ENCODE measurements at regions not wholly inside any gene's neighbourhood (a gene's known extent, or its start where the extent isn't known, plus 50 kb on each side); places are given as distances from the start of the nearest gene placed in this dataset.

DNA sequence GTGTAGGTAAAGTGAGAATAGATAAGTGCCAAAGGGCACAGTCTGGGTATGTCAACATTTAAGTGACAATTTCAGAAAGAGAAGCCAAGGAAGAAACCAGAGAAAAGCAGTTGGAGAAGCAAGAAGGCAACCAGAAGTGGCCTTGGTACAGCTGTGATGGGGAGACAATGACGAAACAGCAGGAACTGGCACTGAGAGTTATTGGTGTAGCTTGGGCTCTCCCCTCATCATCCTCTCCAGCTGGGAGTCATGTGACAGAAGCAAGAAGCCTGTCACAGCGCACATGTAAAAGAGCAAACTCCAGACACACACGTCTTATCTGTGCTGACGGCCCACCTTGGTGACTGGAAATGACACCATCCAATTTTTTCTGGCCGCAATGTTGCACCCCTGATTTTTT is 203.3 kb upstream of the NUDT4 start:
- no peak for DNase-seq (ENCODE audit: low read depth)
- TF ChIP-seq, protein P1, sequence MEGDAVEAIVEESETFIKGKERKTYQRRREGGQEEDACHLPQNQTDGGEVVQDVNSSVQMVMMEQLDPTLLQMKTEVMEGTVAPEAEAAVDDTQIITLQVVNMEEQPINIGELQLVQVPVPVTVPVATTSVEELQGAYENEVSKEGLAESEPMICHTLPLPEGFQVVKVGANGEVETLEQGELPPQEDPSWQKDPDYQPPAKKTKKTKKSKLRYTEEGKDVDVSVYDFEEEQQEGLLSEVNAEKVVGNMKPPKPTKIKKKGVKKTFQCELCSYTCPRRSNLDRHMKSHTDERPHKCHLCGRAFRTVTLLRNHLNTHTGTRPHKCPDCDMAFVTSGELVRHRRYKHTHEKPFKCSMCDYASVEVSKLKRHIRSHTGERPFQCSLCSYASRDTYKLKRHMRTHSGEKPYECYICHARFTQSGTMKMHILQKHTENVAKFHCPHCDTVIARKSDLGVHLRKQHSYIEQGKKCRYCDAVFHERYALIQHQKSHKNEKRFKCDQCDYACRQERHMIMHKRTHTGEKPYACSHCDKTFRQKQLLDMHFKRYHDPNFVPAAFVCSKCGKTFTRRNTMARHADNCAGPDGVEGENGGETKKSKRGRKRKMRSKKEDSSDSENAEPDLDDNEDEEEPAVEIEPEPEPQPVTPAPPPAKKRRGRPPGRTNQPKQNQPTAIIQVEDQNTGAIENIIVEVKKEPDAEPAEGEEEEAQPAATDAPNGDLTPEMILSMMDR (conservative IDR thresholded peaks at IDR 0.05; ENCODE audit: low read length) = no peak
- H3K4me3 ChIP-seq (ENCODE audit: low read length) = no peak overlapping the region

DNA sequence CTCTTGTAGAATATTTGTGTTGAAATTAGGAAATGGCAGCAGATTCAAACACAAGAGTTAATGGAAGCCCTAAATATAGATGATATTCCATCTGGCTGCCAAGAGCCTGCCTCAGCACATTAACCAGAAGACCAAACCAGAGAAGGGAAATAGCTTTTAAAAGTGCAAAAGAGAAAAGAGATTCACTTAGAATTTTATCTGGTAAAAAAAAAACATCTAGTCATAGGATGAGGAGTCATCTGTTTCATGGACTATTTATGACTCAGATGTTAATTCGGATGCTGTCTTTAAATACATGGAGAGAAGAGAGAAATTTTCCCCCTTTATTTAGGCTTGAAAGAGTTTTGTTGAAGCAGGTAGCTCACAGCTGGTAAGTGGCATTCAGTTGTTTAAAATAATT is 201.6 kb upstream of the NUDT4 start:
- TF ChIP-seq, protein P1 (conservative IDR thresholded peaks at IDR 0.05; ENCODE audit: low read length) = no peak
- DNase-seq (ENCODE audit: low read depth) = peak; percentile 38
- H3K4me3 ChIP-seq (ENCODE audit: low read length) = no peak overlapping the region

DNA sequence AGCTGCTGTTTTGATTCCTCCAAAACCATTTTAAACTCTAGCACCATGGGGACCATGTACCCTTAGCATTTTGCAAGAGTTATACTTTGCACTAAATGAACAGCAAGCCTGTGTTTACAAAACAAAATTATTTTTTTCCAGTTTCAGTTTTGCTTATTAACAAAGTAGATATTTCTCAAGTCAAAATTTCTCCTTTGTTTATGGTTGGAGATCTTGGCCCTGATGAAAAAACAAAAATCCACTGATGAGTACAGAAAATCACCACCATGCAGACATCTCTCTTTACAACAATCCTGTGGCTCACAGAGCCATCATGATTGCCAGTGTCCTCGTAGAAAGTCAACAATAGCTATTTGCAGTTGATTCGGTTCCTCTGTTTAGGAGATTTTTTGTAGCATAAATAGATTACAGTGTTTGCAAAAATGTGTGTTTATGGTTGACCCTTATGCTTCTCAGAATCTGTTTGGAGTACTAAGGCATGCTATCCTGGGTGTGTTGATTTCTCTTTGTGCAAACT is 201.1 kb upstream of the NUDT4 start:
- no peak overlapping the region for H3K4me3 ChIP-seq (ENCODE audit: low read length)
- TF ChIP-seq, protein P1 (conservative IDR thresholded peaks at IDR 0.05; ENCODE audit: low read length) = no peak
- no peak for DNase-seq (ENCODE audit: low read depth)

DNA sequence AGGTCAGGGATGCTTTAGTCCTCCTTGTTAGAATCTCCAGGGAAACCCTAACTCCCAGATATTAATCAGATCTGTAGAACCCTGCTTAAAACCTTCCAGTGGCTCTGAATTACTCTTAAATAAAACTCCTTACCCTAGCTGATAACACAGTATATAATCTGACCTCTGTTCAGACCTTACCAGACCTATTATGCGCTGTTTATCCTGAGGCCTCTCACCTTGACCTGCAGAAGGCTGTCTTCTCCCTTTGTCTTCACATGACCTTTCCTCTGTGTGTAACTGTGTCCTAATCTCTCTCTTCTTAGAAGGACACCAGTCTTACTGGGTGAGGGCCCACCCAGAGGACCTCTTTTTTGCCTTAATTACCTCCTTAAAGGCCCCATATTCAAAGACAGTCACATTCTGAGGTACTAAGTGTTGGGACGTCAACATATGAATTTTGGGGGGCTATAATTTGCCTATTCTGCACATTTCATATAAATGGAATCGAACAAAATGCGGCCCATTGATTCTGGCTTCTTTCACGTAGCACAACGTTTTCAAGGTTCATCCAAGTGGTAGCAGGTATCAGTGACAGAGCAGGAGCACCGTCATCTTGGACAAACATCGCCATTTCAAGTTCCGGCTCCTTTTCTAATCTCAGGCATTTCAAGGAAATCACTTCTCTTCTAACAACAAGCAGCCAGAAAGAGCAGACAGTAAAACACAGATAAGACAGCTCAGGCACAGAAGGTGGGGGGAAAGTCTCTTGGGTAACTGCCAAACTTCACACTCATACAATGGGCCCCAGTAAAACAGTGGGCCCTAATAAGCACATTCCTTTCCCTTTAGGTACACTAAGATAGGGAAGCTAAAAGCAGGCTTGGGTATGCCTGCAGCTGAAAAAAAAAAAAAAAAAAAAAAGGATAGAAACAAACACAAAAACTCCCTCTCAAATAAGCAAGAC is 200.2 kb upstream of the NUDT4 start:
- no peak for DNase-seq (ENCODE audit: low read depth)
- no peak overlapping the region for H3K4me3 ChIP-seq (ENCODE audit: low read length)
- TF ChIP-seq, protein P1 (conservative IDR thresholded peaks at IDR 0.05; ENCODE audit: low read length) = no peak

DNA sequence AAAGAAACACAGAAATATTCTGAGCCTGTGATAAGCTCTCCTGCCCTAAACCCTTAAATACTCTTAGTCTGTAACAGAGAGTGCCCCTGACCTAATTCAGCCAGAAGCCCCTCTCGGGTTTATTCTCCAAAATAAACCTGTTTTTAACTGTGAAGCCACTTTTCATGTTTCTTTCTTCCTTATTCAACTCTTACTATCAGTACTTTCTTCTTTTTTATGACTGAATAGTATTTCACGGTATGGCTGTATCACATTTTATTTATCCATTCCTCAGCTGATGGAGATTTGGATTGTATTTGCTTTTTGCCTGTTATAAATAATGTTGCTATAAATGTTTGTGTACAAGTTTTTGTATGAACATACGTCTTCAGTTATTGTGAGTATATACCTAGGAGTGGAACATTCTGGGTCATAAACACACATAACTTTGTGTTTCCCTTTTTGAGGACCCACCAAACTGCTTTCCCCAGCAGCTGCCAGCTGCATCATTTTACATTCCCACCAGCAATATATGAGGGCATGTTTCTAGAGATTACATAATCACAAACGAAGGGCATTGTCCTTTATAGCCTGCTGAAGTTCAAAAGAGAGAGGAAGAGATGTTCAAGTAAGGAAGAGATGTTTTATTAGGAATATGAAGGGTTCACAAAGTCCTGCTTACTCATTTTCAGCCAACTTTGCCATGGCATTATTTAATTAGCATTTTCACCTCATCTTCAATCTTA is 199.4 kb upstream of the NUDT4 start:
- DNase-seq (ENCODE audit: low read depth) = no peak
- TF ChIP-seq, protein P1 (conservative IDR thresholded peaks at IDR 0.05; ENCODE audit: low read length) = no peak
- H3K4me3 ChIP-seq (ENCODE audit: low read length) = no peak overlapping the region

DNA sequence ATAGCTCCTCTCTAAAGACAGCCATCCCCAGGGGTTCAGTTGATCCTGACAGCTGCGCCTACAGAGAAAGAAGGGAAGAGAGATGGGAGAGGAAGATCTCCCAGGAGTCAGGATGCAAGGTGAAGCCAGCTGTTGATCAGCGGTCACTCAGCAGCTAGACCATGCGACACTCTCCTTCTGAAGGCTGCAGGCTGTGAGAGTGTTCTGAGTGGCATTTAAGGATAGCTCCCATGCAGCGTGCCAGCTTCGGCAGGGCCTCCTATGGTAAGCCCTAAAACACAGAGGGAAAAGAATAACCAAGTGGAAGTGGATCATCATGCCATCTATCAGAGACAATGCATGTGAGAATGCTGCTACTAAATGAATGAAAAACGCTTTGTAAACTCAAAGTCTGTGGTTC is 197.9 kb upstream of the NUDT4 start:
- H3K4me3 ChIP-seq (ENCODE audit: low read length) = no peak overlapping the region
- TF ChIP-seq, protein P1 (conservative IDR thresholded peaks at IDR 0.05; ENCODE audit: low read length) = no peak
- DNase-seq (ENCODE audit: low read depth) = no peak

All from AG10803 (cell line).